ENCODE measurements at regions not wholly inside any gene's neighbourhood (a gene's known extent, or its start where the extent isn't known, plus 50 kb on each side); places are given as distances from the start of the nearest gene placed in this dataset.

- H3K4me1 ChIP-seq (ENCODE audit: control insufficient read depth in 2 of 2, insufficient read depth in 2 of 2, low read length in 2 of 2): no peaks in the 10 kb centered on the region
- 33% methylated on average over 2 of the region's 2 CpGs for WGBS (ENCODE audit: insufficient coverage)
Measured at GRCh38 chr3:15959434-15959811, 161.6 kb upstream of the ANKRD28 start.

More at GRCh38 chr3:15959434-15959811, 161.6 kb upstream of the ANKRD28 start:
- ATAC-seq (ENCODE audit: low read depth) (no peak), DNase-seq (no peak)
- H3K4me2 ChIP-seq (replicated peaks; ENCODE audit: low read depth, low read length, poor library complexity, severe bottlenecking): no peak overlapping the region
- H4K20me1 ChIP-seq (ENCODE audit: control insufficient read depth, insufficient read depth, low read length, poor library complexity, severe bottlenecking): no peaks in the 10 kb centered on the region
- H3K9me3 Mint-ChIP-seq (ENCODE audit: insufficient read depth): no peaks in the 10 kb centered on the region
- no peak overlapping the region for H3K9ac ChIP-seq (ENCODE audit: low read length)
- H3K27me3 Mint-ChIP-seq: no peaks in the 10 kb centered on the region
- H3K4me3 ChIP-seq (ENCODE audit: control extremely low read depth in 1 of 5, extremely low read depth in 1 of 5, insufficient read depth in 1 of 5, low read depth in 2 of 5, low read length in 4 of 5): no peak overlapping the region
- no peak overlapping the region for H3K4me3 Mint-ChIP-seq
- no peaks in the 10 kb centered on the region for H3K27me3 ChIP-seq (replicated peaks in 1 of 4; ENCODE audit: control extremely low read depth in 1 of 4, control insufficient read depth in 3 of 4, insufficient read depth in 4 of 4, low read length in 3 of 4)
- no peak overlapping the region for H3K27ac ChIP-seq (ENCODE audit: low read length in 2 of 2)
- no peaks in the 10 kb centered on the region for H3K9me3 ChIP-seq (ENCODE audit: control extremely low read depth in 1 of 3, control insufficient read depth in 2 of 3, insufficient read depth in 1 of 3, low read length in 2 of 3)
- intact Hi-C loops (cut with micrococcal nuclease): no loop called here
- no peak overlapping the region for H3K27ac Mint-ChIP-seq
- H2AFZ ChIP-seq (ENCODE audit: insufficient read depth, low read depth, low read length, poor library complexity, severe bottlenecking): no peak overlapping the region
- H3K79me2 ChIP-seq (ENCODE audit: control insufficient read depth, insufficient read depth, low read length): no peaks in the 10 kb centered on the region
- TF ChIP-seq EZH2 (IDR thresholded peaks at IDR 0.05; ENCODE audit: borderline replicate concordance, insufficient read depth, low read depth, low read length, poor library complexity, severe bottlenecking) (no peak), CTCF (IDR thresholded peaks at IDR 0.05) (no peak)
- ChIA-PET CTCF (no interaction called here), POLR2A (no interaction called here)
- H3K4me1 Mint-ChIP-seq: no peaks in the 10 kb centered on the region
- H3K36me3 ChIP-seq (replicated peaks in 1 of 2; ENCODE audit: control extremely low read depth in 1 of 2, control insufficient read depth in 1 of 2, extremely low read depth in 1 of 2, insufficient read depth in 2 of 2, low read length in 1 of 2): no peaks in the 10 kb centered on the region
